Osteoblast (primary cell): ENCODE measurements at regions not wholly inside any gene's neighbourhood (a gene's known extent, or its start where the extent isn't known, plus 50 kb on each side); places are given as distances from the start of the nearest gene placed in this dataset.
A peak's percentile ranks its signal among the peaks of the same experiment; 100 is the strongest.

Source experiments
- DNase-seq: peaks from one replicate; pipeline ENCODE4 v3.0.0; 2011; ENCODE audit warnings: low spot score, mixed read lengths; ENCODE audit not compliant: insufficient read length; ENCODE audit errors: missing footprints
- H2AFZ ChIP-seq: 2 replicates; pipeline ENCODE4 v1.6.0; 2011; ENCODE audit warnings: mild to moderate bottlenecking, low read length
- H3K27ac ChIP-seq: 2 replicates; pipeline ENCODE4 v1.5.1; 2011; ENCODE audit warnings: mild to moderate bottlenecking, low read depth, low read length, moderate library complexity
- H3K27me3 ChIP-seq: 2 replicates; pipeline ENCODE4 v1.6.0; 2012; ENCODE audit warnings: mild to moderate bottlenecking, control low read depth, inconsistent platforms, low read length, moderate library complexity; ENCODE audit not compliant: insufficient read depth
- H3K36me3 ChIP-seq: 2 replicates; pipeline ENCODE4 v1.5.1; 2011; ENCODE audit warnings: mild to moderate bottlenecking, low read length, control low read depth, moderate library complexity; ENCODE audit not compliant: insufficient read depth
- H3K4me1 ChIP-seq: 2 replicates; pipeline ENCODE4 v1.5.1; 2011; ENCODE audit warnings: mild to moderate bottlenecking, low read length, control low read depth, moderate library complexity; ENCODE audit not compliant: insufficient read depth
- H3K4me2 ChIP-seq: 2 replicates; pipeline ENCODE4 v1.6.0; 2011; ENCODE audit warnings: mild to moderate bottlenecking, low read length; ENCODE audit not compliant: insufficient read depth
- H3K4me3 ChIP-seq: fragments of 200-600 bp; sonication (generic); 3 replicates; pipeline ENCODE4 v1.5.1; 2012; ENCODE audit warnings: mild to moderate bottlenecking, low read length, inconsistent platforms; ENCODE audit not compliant: insufficient read depth
- H3K79me2 ChIP-seq: 2 replicates; pipeline ENCODE4 v1.6.0; 2012; ENCODE audit warnings: mild to moderate bottlenecking, low read length, control low read depth, inconsistent platforms; ENCODE audit not compliant: insufficient read depth
- H3K9me3 ChIP-seq: 2 replicates; pipeline ENCODE4 v1.5.1; 2011; ENCODE audit warnings: low read depth, low read length, control low read depth
- H4K20me1 ChIP-seq: 2 replicates; pipeline ENCODE4 v1.6.0; 2012; ENCODE audit warnings: mild to moderate bottlenecking, low read length, control low read depth; ENCODE audit not compliant: insufficient read depth
- TF ChIP-seq, protein P1 (sequence below): IDR thresholded peaks from 2 replicates; pipeline ENCODE4 v1.5.1; 2011; ENCODE audit warnings: mild to moderate bottlenecking, low read depth, low read length, moderate library complexity; ENCODE audit errors: extremely low read depth

GRCh38 chr7:21131897-21132296 lies 296.0 kb upstream of the SP4 start:
- H3K4me1 ChIP-seq: no peaks in the 10 kb centered on the region
- no peaks in the 10 kb centered on the region for H3K79me2 ChIP-seq
- no peak overlapping the region for H2AFZ ChIP-seq
- no peak overlapping the region for H3K4me2 ChIP-seq
- H3K4me3 ChIP-seq: no peak overlapping the region
- no peaks in the 10 kb centered on the region for H4K20me1 ChIP-seq
- H3K27me3 ChIP-seq: no peaks in the 10 kb centered on the region
- H3K27ac ChIP-seq: no peak overlapping the region
- H3K36me3 ChIP-seq: no peaks in the 10 kb centered on the region
- no peak for DNase-seq
- TF ChIP-seq, protein P1, sequence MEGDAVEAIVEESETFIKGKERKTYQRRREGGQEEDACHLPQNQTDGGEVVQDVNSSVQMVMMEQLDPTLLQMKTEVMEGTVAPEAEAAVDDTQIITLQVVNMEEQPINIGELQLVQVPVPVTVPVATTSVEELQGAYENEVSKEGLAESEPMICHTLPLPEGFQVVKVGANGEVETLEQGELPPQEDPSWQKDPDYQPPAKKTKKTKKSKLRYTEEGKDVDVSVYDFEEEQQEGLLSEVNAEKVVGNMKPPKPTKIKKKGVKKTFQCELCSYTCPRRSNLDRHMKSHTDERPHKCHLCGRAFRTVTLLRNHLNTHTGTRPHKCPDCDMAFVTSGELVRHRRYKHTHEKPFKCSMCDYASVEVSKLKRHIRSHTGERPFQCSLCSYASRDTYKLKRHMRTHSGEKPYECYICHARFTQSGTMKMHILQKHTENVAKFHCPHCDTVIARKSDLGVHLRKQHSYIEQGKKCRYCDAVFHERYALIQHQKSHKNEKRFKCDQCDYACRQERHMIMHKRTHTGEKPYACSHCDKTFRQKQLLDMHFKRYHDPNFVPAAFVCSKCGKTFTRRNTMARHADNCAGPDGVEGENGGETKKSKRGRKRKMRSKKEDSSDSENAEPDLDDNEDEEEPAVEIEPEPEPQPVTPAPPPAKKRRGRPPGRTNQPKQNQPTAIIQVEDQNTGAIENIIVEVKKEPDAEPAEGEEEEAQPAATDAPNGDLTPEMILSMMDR: no peak
- peaks cover 6% of the 10 kb centered on the region for H3K9me3 ChIP-seq

DNA sequence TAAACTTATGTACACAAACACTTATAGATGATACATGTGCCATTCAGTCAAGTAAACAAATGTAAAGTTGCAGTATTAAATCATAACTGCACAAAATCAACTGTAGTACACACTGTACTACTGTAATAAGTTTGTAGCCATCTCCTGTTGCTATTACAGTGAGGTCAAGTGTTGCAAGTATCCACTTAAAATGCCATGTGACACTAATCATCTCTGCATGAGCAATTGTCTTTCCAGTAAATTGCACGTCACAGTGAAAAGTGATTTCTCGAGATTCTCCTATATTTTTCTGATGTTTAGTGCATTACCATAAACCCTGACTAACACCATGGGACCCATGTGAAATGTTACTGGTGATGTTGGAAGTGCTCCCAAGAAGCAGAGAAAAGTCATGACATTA lies 293.3 kb upstream of the SP4 start:
- Histone ChIP-seq H3K27ac (no peak overlapping the region), H3K4me3 (no peak overlapping the region), H3K4me1 (no peaks in the 10 kb centered on the region), H3K27me3 (no peaks in the 10 kb centered on the region), H3K9me3 (peaks cover 6% of the 10 kb centered on the region), H3K4me2 (no peak overlapping the region), H2AFZ (no peak overlapping the region), H3K36me3 (no peaks in the 10 kb centered on the region), H3K79me2 (no peaks in the 10 kb centered on the region), H4K20me1 (no peaks in the 10 kb centered on the region)
- TF ChIP-seq, protein P1: no peak
- DNase-seq: no peak

DNA sequence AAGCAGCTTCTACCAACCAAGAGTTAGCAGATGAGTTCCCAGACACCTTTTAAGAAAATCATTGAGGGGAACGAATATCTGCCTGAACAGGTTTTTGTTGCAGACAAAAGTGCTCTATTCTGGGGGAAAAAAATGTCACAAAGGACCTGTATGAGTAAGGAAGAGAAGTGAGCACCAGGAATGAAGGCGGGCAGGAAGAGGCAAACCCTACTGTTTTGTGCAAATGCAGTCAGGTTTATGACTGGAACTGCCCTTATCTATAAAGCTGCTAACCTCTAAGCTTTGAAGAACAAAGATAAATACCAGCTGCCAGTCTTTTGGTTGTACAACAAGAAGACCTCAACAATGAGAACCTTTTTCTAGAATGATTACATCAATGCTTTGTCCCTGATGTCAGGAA lies 292.4 kb upstream of the SP4 start:
- TF ChIP-seq, protein P1: no peak
- H3K4me3 ChIP-seq: no peak overlapping the region
- no peak overlapping the region for H3K27ac ChIP-seq
- H3K36me3 ChIP-seq: no peaks in the 10 kb centered on the region
- H3K4me2 ChIP-seq: no peak overlapping the region
- no peak overlapping the region for H2AFZ ChIP-seq
- H3K27me3 ChIP-seq: no peaks in the 10 kb centered on the region
- no peaks in the 10 kb centered on the region for H3K4me1 ChIP-seq
- H3K9me3 ChIP-seq: peaks cover 6% of the 10 kb centered on the region
- H4K20me1 ChIP-seq: no peaks in the 10 kb centered on the region
- DNase-seq: no peak
- H3K79me2 ChIP-seq: no peaks in the 10 kb centered on the region

GRCh38 chr7:21137640-21138039 lies 290.2 kb upstream of the SP4 start:
- no peaks in the 10 kb centered on the region for H3K36me3 ChIP-seq
- no peak overlapping the region for H3K4me2 ChIP-seq
- H2AFZ ChIP-seq: no peak overlapping the region
- H3K4me3 ChIP-seq: no peak overlapping the region
- no peaks in the 10 kb centered on the region for H3K79me2 ChIP-seq
- no peak overlapping the region for H3K27ac ChIP-seq
- peak; percentile 5 for DNase-seq
- H3K4me1 ChIP-seq: no peaks in the 10 kb centered on the region
- H3K27me3 ChIP-seq: no peaks in the 10 kb centered on the region
- H4K20me1 ChIP-seq: no peaks in the 10 kb centered on the region
- TF ChIP-seq, protein P1: no peak
- no peaks in the 10 kb centered on the region for H3K9me3 ChIP-seq
